SHP77 (cell line): ENCODE measurements at regions not wholly inside any gene's neighbourhood (a gene's known extent, or its start where the extent isn't known, plus 50 kb on each side); places are given as distances from the start of the nearest gene placed in this dataset.
"Not testable (repeated sequence)": the region's sequence is repeated elsewhere in the genome, so short reads cannot be mapped to it uniquely, and the experiment has no call there.

ENCODE experiments used
- DNase-seq, 2 experiments: peaks; one replicate each; lab custom pipeline; 2025; lab: John Stamatoyannopoulos, UW

GRCh38 chr7:66539902-66540375, 88.7 kb upstream of the KCTD7 start:
- DNase-seq = no peak

- no peak for DNase-seq
These were observed 86.6 kb upstream of the KCTD7 start for GRCh38 chr7:66542049-66542448.

- DNase-seq = no peak
These were observed 86.0 kb upstream of the KCTD7 start for GRCh38 chr7:66542528-66543269.

GRCh38 chr7:66549466-66549865, 79.2 kb upstream of the KCTD7 start:
- DNase-seq = no peak

GRCh38 chr7:66553001-66553400, 75.7 kb upstream of the KCTD7 start:
- DNase-seq = no peak

- not testable (repeated sequence) for DNase-seq
These were observed 75.0 kb upstream of the KCTD7 start for GRCh38 chr7:66553675-66554074.

GRCh38 chr7:66554291-66554690, 74.4 kb upstream of the KCTD7 start:
- DNase-seq = not testable (repeated sequence)

GRCh38 chr7:66554842-66555430, 73.7 kb upstream of the KCTD7 start:
- not testable (repeated sequence) for DNase-seq

GRCh38 chr7:66556177-66556548, 72.5 kb upstream of the KCTD7 start:
- no peak for DNase-seq

GRCh38 chr7:66556549-66557213, 72.0 kb upstream of the KCTD7 start:
- DNase-seq = no peak

- peak; percentile 50 to 53 for DNase-seq
These were observed 71.2 kb upstream of the KCTD7 start for GRCh38 chr7:66557214-66558200.

GRCh38 chr7:66558201-66558641, 70.5 kb upstream of the KCTD7 start:
- no peak for DNase-seq

- DNase-seq = no peak
These were observed 69.8 kb upstream of the KCTD7 start for GRCh38 chr7:66558660-66559465.

- DNase-seq = no peak
These were observed 64.6 kb upstream of the KCTD7 start for GRCh38 chr7:66564045-66564444.

- DNase-seq = not testable (repeated sequence)
These were observed 58.5 kb upstream of the KCTD7 start for GRCh38 chr7:66570179-66570578.

- no peak for DNase-seq
These were observed 57.1 kb upstream of the KCTD7 start for GRCh38 chr7:66571568-66571967.

GRCh38 chr7:66573782-66574495, 54.7 kb upstream of the KCTD7 start:
- DNase-seq = not testable (repeated sequence)

GRCh38 chr7:66574768-66575167, 53.9 kb upstream of the KCTD7 start:
- not testable (repeated sequence) for DNase-seq

GRCh38 chr7:66575398-66575797, 53.3 kb upstream of the KCTD7 start:
- DNase-seq = no peak

GRCh38 chr7:66576646-66577045, 52.0 kb upstream of the KCTD7 start:
- DNase-seq = no peak
